Osteocyte (in vitro differentiated cells): ENCODE measurements at regions not wholly inside any gene's neighbourhood (a gene's known extent, or its start where the extent isn't known, plus 50 kb on each side); places are given as distances from the start of the nearest gene placed in this dataset.

ENCODE experiments used
- DNase-seq: peaks from one replicate; pipeline ENCODE4 v3.0.0; 2021; ENCODE audit warnings: mixed read lengths; ENCODE audit not compliant: unreplicated experiment; ENCODE audit errors: extremely low spot score
- H3K27ac Mint-ChIP-seq: one replicate; pipeline ENCODE4 v1.8.0; 2021; ENCODE audit warnings: mild to moderate bottlenecking, mixed read lengths; ENCODE audit not compliant: unreplicated experiment
- H3K27me3 Mint-ChIP-seq: one replicate; pipeline ENCODE4 v1.8.0; 2021; ENCODE audit warnings: mixed read lengths; ENCODE audit not compliant: unreplicated experiment
- H3K36me3 Mint-ChIP-seq: one replicate; pipeline ENCODE4 v1.8.0; 2021; ENCODE audit warnings: mixed read lengths; ENCODE audit not compliant: unreplicated experiment
- H3K4me1 Mint-ChIP-seq: one replicate; pipeline ENCODE4 v1.8.0; 2021; ENCODE audit warnings: mixed read lengths; ENCODE audit not compliant: unreplicated experiment
- H3K4me3 Mint-ChIP-seq: one replicate; pipeline ENCODE4 v1.8.0; 2021; ENCODE audit warnings: mild to moderate bottlenecking, moderate library complexity, mixed read lengths; ENCODE audit not compliant: unreplicated experiment
- H3K9me3 Mint-ChIP-seq: one replicate; pipeline ENCODE4 v1.8.0; 2021; ENCODE audit warnings: mixed read lengths; ENCODE audit not compliant: unreplicated experiment
- TF ChIP-seq, protein P1 (sequence below): fragments of 200-600 bp; sonication (generic); IDR thresholded peaks from 2 replicates; pipeline ENCODE4 v1.5.0; 2021; ENCODE audit warnings: antibody characterized with exemption, mild to moderate bottlenecking, moderate library complexity

DNA sequence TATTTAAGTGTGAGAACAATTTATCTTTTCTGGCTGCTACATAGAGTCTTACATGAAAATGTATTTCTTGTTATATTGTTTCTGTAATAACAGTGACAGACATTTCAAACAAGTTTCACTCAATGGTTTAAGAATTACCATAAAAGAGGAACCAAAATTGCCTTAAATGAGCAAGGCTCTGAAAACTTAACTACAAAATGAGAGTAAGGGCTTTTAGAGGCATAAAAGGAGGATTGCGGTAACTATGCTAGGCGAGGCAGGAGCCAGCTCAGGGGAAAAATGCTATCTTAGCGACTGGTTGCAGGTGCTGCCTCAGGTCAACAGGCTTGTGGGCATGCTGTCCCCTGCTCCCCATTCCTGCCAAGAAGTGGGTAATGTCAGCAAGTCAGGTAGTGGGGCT is 81.7 kb upstream of the MSI2 start:
- Mint-ChIP-seq H3K27ac (no peak overlapping the region), H3K4me1 (no peaks in the 10 kb centered on the region), H3K36me3 (no peaks in the 10 kb centered on the region), H3K27me3 (peaks cover 41% of the 10 kb centered on the region), H3K4me3 (no peak overlapping the region), H3K9me3 (no peaks in the 10 kb centered on the region)
- DNase-seq = no peak
- TF ChIP-seq, protein P1, sequence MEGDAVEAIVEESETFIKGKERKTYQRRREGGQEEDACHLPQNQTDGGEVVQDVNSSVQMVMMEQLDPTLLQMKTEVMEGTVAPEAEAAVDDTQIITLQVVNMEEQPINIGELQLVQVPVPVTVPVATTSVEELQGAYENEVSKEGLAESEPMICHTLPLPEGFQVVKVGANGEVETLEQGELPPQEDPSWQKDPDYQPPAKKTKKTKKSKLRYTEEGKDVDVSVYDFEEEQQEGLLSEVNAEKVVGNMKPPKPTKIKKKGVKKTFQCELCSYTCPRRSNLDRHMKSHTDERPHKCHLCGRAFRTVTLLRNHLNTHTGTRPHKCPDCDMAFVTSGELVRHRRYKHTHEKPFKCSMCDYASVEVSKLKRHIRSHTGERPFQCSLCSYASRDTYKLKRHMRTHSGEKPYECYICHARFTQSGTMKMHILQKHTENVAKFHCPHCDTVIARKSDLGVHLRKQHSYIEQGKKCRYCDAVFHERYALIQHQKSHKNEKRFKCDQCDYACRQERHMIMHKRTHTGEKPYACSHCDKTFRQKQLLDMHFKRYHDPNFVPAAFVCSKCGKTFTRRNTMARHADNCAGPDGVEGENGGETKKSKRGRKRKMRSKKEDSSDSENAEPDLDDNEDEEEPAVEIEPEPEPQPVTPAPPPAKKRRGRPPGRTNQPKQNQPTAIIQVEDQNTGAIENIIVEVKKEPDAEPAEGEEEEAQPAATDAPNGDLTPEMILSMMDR = no peak

DNA sequence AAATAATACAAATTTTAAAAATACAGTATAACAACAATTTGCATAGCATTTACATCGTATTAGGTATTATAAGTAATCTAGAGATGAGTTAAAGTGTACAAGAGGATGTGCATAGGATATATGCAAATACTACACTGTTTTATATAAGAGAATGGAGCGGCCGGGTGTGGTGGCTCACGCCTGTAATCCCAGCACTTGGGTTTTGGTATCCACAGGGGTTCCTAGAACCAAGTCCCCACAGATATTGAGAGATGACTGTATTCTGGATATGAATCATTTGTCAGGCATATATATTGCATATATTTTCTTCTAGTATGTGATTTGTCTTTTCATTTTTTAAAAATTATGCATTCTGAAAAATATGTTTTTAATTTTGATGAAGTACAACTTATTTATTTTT is 77.5 kb upstream of the MSI2 start:
- Mint-ChIP-seq H3K4me1 (no peaks in the 10 kb centered on the region), H3K9me3 (no peaks in the 10 kb centered on the region), H3K4me3 (no peak overlapping the region), H3K27me3 (peaks cover 23% of the 10 kb centered on the region), H3K27ac (no peak overlapping the region), H3K36me3 (no peaks in the 10 kb centered on the region)
- TF ChIP-seq, protein P1 = no peak
- DNase-seq = no peak

DNA sequence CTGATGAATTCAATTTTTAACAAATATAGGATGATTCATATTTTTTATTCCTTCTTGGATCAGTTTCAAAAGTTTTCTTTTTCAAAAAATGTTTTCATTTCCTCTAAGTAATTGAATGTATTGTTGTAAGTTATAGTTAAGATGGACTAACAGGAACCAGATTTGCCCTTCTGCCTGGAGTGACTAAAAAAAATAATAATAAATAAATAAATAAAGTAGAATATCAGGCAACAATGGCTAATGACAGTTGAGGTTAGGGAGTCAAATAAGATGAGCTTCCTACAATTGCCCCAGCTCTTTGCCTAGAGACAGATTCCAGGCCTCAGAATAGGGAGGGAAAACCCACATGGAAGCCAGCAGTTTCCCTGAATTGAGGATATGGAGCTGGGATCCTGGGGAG is 73.7 kb upstream of the MSI2 start:
- H3K36me3 Mint-ChIP-seq = no peaks in the 10 kb centered on the region
- no peak for DNase-seq
- no peak overlapping the region for H3K4me3 Mint-ChIP-seq
- peaks cover 11% of the 10 kb centered on the region for H3K27me3 Mint-ChIP-seq
- TF ChIP-seq, protein P1 = no peak
- no peaks in the 10 kb centered on the region for H3K4me1 Mint-ChIP-seq
- no peaks in the 10 kb centered on the region for H3K9me3 Mint-ChIP-seq
- H3K27ac Mint-ChIP-seq = no peak overlapping the region

DNA sequence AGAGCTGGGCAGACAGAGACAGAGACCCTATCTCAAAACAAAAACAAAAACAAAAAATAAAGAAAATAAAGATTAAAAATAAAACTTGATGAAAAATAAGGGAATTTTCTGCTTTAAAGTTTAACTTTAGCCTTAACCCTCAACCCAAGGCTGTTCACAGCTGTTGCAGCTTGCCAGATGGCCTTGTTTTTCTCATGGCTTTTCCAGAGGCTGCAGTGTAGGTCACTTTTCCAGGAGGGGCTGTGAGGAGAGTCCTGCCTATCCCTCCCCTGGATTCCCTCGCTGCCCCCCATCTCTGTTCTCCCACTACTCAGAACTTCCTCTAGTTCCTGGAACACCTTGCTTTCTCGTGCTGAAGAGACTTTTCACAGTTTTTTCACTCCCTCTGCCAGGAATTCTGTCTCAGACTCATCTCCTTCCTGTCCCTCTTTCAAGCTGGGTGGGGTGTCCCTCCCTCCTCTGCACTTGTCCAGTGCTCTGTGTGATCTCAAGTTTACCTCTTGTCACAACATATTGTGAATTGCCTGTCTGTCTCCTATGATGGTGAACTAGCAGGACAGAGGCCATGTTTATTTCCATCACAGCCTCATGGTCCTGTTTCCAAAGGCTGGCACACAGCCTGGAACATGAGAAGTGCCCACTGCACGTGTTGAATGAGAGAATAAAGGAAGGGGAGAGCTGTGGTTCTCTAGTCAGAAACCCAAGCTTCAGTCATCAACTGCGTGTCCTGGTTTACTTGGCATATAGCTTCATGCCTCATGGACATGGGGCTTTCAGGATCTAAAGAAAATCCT is 69.9 kb upstream of the MSI2 start:
- TF ChIP-seq, protein P1 = no peak
- no peaks in the 10 kb centered on the region for H3K36me3 Mint-ChIP-seq
- no peak overlapping the region for H3K4me3 Mint-ChIP-seq
- no peaks in the 10 kb centered on the region for H3K4me1 Mint-ChIP-seq
- H3K27me3 Mint-ChIP-seq = peaks cover 15% of the 10 kb centered on the region
- DNase-seq = no peak
- no peak overlapping the region for H3K27ac Mint-ChIP-seq
- no peaks in the 10 kb centered on the region for H3K9me3 Mint-ChIP-seq

DNA sequence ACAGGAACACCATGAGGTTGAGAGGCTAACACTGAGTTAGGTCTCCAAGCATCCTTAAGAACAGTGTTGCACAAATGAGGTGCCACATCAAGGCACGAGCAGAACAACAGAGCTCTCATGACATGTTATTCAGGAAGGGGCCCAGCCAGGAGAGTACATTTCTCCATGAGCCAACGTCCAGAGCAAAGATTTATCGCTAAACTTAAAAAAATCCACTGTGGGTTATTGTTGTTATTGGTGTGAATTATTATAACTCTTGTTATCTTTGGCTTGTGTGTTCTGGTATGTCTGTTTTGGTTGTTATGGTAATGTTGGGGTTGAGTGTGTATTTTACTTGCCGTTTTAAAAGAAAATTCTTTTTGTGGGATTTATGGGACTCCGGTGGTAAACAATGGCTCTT is 68.9 kb upstream of the MSI2 start:
- Mint-ChIP-seq H3K27ac (no peak overlapping the region), H3K36me3 (no peaks in the 10 kb centered on the region), H3K4me1 (no peaks in the 10 kb centered on the region), H3K27me3 (peaks cover 24% of the 10 kb centered on the region), H3K9me3 (no peaks in the 10 kb centered on the region), H3K4me3 (no peak overlapping the region)
- TF ChIP-seq, protein P1 = no peak
- DNase-seq = no peak
